ENCODE measurements at regions not wholly inside any gene's neighbourhood (a gene's known extent, or its start where the extent isn't known, plus 50 kb on each side); places are given as distances from the start of the nearest gene placed in this dataset.
"Not testable (repeated sequence)": the region's sequence is repeated elsewhere in the genome, so short reads cannot be mapped to it uniquely, and the experiment has no call there.

DNA sequence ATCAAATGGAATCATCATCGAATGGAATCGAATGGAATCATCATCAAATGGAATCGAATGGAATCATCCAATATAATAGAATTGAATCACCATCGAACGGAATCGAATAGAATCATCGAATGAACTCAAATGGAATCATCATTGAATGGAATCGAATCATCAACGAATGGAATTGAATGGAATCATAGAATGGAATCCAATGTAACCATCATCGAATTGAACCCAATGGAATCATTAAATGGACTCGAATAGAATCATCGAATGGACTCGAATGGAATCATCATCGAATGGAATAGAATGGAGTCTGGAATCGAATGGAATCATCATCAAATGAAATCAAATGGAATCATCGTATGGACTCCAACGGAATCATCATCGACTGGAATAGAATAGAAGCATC, 227.0 kb downstream of the SHCBP1 start:
- H3K9me3 Mint-ChIP-seq; H3K4me3 Mint-ChIP-seq; H3K27ac Mint-ChIP-seq; H3K4me1 Mint-ChIP-seq (ENCODE audit: low read depth); H3K36me3 Mint-ChIP-seq (ENCODE audit: low read depth); intact Hi-C loops (cut with micrococcal nuclease); H3K27me3 Mint-ChIP-seq: not testable (repeated sequence)

DNA sequence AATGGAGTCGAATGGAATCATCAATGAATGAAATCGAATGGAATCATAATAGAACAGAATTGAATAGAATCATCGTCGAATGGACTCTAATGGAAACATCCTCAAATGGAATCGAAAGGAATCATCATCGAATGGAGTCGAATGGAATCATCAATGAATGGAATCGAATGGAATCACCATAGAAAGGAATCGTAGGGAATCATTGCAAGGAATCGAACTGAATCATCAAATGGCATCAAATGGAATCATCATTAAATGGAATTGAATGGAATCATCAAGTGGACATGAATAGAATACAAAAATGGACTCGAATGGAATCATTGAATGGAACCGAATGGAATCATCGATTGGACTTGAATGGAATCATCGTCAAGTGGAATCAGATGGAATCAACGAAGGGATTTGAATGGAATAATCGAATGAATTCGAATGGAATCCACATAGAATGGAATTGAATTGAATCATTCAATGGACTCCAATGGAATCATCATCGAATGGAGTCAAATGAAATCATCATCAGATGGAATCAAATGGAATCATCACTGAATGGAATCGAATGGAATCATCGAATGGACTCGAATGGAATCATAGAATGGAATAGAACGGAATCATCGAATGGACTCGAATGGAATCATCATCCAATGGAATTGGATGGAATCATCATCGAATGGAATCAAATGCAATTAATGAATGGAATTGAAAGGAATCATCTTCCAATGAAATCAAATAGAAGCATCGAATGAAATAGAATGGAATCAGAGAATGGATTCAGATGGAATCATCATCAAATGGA, 228.1 kb downstream of the SHCBP1 start:
- H3K4me3 Mint-ChIP-seq; H3K27ac Mint-ChIP-seq; H3K4me1 Mint-ChIP-seq (ENCODE audit: low read depth); H3K27me3 Mint-ChIP-seq; H3K9me3 Mint-ChIP-seq; H3K36me3 Mint-ChIP-seq (ENCODE audit: low read depth); intact Hi-C loops (cut with micrococcal nuclease): not testable (repeated sequence)

DNA sequence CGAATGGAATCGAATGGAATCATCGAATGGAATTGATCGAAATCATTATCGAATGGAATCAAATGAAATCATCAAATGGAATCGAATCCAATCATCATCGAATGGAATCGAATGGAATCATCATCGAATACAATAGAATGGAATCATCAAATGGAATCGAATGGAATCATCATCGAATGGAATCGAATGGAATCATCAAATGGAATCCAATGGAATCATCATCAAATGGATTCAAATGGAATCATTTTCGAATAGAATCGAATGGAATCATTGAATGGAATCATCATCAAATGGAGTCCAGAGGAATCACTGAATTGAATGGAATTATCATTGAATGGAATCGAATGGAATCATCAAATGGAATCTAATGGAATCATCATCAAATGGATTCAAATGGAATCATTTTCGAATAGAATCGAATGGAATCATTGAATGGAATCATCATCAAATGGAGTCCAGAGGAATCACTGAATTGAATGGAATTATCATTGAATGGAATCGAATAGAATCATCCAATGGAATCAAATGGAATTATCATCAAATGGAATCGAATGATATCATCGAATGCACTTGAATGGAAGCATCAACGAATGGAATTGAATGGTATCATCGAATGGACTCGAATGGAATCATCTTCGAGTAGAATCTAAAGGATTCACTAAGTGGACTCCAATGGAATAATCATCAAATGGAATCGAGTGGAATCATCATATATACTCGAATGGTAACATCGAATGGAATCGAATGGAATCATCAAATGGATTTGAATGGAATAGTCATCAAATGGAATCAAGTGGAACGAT, 230.3 kb downstream of the SHCBP1 start:
- H3K27ac Mint-ChIP-seq; H3K4me3 Mint-ChIP-seq; H3K9me3 Mint-ChIP-seq; intact Hi-C loops (cut with micrococcal nuclease); H3K4me1 Mint-ChIP-seq (ENCODE audit: low read depth); H3K36me3 Mint-ChIP-seq (ENCODE audit: low read depth); H3K27me3 Mint-ChIP-seq: not testable (repeated sequence)

DNA sequence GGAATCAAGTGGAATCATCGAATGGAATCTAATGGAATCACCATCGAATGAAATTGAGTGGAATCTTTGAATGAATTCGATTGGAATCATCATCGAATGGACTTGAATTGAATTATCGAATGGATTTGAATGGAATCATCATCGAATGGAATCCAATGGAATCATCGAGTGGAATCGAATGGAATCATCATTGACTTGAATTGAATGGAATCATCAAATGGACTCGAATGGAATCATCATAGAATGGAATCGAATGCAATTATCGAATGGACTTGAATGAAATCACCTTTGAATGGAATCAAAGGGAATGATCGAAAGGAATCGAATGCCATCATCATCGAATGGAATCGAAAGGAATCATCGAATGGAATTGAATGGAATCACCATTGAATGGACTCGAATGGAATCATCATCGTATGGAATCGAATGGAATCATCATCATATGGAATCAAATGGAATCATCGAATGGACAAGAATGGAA, 231.6 kb downstream of the SHCBP1 start:
- H3K9me3 Mint-ChIP-seq; H3K27me3 Mint-ChIP-seq; H3K4me3 Mint-ChIP-seq; H3K4me1 Mint-ChIP-seq (ENCODE audit: low read depth); H3K36me3 Mint-ChIP-seq (ENCODE audit: low read depth); H3K27ac Mint-ChIP-seq; intact Hi-C loops (cut with micrococcal nuclease): not testable (repeated sequence)

DNA sequence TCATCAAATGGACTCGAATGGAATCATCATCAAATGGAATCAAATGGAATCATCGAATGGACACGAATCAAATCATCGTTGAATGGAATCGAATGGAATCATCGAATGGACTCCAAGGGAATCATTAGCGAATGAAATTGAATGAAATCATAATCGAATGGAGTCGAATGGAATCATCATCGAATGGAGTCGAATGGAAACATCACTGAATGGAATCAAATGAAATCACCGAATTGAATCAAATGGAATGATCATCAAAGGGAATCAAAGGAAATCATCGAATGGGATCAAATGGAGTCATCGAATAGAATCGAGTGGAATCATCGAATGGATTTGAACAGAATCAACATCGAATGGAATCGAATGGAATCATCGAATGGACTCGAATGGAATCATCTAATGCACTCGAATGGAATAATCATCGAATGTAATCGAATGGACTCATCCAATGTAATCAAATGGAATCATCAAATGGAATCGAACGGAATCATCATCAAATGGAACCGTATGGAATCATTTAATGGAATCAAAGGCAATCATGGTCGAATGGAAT, 232.2 kb downstream of the SHCBP1 start:
- H3K27me3 Mint-ChIP-seq; H3K36me3 Mint-ChIP-seq (ENCODE audit: low read depth); H3K9me3 Mint-ChIP-seq; H3K4me3 Mint-ChIP-seq; intact Hi-C loops (cut with micrococcal nuclease); H3K4me1 Mint-ChIP-seq (ENCODE audit: low read depth); H3K27ac Mint-ChIP-seq: not testable (repeated sequence)

DNA sequence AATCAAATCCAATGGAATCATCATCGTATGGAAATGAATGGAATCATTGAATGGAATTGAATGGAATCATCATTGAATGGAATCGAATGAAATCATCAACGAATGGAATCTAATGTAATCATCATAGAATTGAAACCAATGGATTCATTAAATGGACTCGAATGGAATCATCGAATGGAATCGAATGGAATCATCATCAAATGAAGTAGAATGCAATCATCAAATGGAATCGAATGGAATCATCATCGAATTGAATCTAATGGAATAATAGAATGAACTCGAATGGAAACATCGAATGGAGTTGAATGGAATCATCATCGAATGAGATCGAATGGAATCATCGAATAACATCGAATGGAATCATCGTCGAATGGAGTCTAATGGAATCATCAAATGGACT, 232.8 kb downstream of the SHCBP1 start:
- H3K4me1 Mint-ChIP-seq (ENCODE audit: low read depth); H3K27me3 Mint-ChIP-seq; H3K36me3 Mint-ChIP-seq (ENCODE audit: low read depth); H3K4me3 Mint-ChIP-seq; H3K9me3 Mint-ChIP-seq; H3K27ac Mint-ChIP-seq; intact Hi-C loops (cut with micrococcal nuclease): not testable (repeated sequence)

DNA sequence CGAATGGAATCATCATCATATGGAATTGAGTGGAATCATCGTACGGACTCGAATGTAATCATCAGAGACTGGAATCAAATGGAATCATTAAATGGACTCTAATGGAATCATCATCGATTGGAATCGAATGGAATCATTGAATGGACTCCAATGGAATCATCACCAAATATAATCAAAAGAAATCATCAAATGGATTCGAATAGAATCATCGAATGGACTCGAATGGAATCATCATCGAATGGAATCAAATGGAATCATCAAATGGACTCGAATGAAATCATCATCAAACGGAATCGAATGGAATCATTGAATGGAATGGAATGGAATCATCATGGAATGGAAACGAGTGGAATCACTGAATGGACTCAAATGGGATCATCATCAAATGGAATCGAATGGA, 233.5 kb downstream of the SHCBP1 start:
- H3K4me1 Mint-ChIP-seq (ENCODE audit: low read depth); H3K27me3 Mint-ChIP-seq; H3K36me3 Mint-ChIP-seq (ENCODE audit: low read depth); H3K27ac Mint-ChIP-seq; intact Hi-C loops (cut with micrococcal nuclease); H3K4me3 Mint-ChIP-seq; H3K9me3 Mint-ChIP-seq: not testable (repeated sequence)

DNA sequence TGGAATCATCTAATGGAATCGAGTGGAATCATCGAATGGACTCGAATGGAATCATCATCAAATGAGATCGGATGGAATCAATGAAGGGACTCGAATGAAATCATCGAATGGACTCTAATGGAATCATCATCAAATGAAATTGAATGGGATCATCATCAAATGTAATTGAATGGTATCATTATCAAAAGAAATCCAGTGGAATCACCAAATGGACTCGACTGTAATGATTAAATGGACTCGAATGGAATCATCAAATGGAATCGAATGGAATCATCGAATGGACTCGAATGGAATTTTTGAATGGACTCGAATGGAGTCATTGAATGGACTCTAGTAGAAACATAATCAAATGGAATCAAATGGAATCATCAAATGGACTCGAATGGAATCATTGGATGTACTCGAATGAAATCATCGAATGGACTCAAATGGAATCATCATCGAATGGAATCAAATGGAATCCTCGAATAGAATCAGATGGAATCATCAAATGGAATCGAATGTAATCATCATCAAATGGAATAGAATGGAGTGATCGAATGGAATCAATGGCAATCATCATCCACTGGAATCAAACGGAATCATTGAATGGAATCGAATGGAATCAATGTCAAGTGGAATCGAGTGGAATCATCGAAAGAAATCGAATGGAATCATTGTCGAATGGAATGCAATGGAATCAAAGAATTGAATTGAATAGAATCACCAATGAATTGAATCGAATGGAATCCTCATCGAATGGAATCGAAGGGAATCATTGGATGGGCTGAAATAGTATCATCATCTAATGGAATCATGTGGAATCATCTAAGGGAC, 234.2 kb downstream of the SHCBP1 start:
- not testable (repeated sequence) for H3K27me3 Mint-ChIP-seq; H3K4me1 Mint-ChIP-seq (ENCODE audit: low read depth); H3K27ac Mint-ChIP-seq

DNA sequence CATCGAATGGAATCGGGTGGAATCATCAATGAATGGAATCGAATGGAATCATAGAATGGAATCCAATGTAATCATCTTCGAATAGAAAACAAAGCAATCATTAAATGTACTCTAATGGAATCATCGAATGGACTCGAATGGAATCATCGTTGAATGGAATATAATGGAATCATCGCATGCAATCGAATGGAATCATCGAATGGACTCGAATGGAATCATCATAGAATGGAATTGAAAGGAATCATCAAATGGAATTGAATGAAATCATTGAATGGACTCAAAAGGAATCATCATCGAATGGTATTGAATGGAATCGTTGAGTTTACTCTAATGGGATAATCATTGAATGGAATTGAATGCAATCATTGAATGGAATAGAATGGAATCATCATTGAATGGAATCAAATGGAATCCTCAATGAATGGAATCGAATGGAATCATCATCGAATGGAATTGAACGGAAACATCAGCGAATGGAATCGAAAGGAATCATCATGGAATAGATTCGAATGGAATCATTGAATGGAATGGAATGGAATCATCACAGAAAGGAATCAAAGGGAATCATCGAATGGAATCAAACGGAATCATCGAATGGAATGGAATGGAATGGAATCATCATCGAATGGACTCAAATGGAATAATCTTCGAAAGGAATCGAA, 234.9 kb downstream of the SHCBP1 start:
- intact Hi-C loops (cut with micrococcal nuclease); H3K36me3 Mint-ChIP-seq (ENCODE audit: low read depth); H3K27me3 Mint-ChIP-seq; H3K4me3 Mint-ChIP-seq; H3K9me3 Mint-ChIP-seq; H3K27ac Mint-ChIP-seq; H3K4me1 Mint-ChIP-seq (ENCODE audit: low read depth): not testable (repeated sequence)

More for the DNA sequence above, 234.2 kb downstream of the SHCBP1 start:
- H3K4me3 Mint-ChIP-seq; H3K9me3 Mint-ChIP-seq; H3K36me3 Mint-ChIP-seq (ENCODE audit: low read depth); intact Hi-C loops (cut with micrococcal nuclease): not testable (repeated sequence)

DNA sequence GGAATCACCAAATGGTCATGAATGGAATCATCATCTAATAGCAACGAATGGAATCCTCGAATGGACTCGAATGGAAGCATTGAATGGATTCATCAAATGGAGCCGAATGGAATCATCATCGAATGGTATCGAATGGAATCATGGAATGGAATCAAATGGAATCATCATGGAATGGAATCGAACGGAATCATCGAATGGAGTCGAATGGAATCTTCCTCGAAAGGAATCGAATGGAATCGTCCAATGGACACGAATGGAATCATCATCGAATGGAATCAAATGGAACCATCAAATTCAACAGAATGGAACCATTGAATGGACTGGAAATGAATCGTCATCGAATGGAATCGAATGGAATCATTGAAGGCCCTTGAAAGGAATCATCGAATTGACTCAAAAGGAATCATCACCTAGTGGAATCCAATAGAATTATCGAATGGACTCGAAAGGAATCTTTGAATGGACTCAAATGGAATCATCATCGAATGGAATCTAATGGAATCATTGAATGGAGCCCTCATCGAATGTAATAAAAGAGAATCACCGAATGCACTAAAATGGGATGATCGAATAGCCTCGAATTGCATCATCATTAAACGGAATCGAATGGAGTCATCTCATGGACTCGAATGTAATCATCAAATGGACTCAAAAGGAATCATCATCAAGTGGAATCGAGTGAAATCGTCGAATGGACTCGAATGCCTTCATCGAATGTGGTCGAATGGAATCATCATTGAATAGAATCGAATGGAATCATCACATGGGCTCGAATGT, 236.7 kb downstream of the SHCBP1 start:
- intact Hi-C loops (cut with micrococcal nuclease) = not testable (repeated sequence)

DNA sequence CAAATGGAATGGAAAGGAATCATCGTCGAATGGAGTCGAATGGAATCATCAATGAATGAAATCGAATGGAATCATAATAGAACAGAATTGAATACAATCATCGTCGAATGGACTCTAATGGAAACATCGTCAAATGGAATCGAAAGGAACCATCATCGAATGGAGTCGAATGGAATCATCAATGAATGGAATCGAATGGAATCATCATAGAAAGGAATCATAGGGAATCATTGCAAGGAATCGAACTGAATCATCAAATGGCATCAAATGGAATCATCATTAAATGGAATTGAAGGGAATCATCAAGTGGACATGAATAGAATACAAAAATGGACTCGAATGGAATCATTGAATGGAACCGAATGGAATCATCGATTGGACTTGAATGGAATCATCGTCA, 237.6 kb downstream of the SHCBP1 start:
- H3K4me1 Mint-ChIP-seq (ENCODE audit: low read depth); H3K4me3 Mint-ChIP-seq; H3K27ac Mint-ChIP-seq; H3K36me3 Mint-ChIP-seq (ENCODE audit: low read depth); H3K9me3 Mint-ChIP-seq; H3K27me3 Mint-ChIP-seq; intact Hi-C loops (cut with micrococcal nuclease): not testable (repeated sequence)

More for the DNA sequence above, 236.7 kb downstream of the SHCBP1 start:
- not testable (repeated sequence) for H3K27ac Mint-ChIP-seq; H3K9me3 Mint-ChIP-seq; H3K4me3 Mint-ChIP-seq; H3K36me3 Mint-ChIP-seq (ENCODE audit: low read depth); H3K27me3 Mint-ChIP-seq; H3K4me1 Mint-ChIP-seq (ENCODE audit: low read depth)

DNA sequence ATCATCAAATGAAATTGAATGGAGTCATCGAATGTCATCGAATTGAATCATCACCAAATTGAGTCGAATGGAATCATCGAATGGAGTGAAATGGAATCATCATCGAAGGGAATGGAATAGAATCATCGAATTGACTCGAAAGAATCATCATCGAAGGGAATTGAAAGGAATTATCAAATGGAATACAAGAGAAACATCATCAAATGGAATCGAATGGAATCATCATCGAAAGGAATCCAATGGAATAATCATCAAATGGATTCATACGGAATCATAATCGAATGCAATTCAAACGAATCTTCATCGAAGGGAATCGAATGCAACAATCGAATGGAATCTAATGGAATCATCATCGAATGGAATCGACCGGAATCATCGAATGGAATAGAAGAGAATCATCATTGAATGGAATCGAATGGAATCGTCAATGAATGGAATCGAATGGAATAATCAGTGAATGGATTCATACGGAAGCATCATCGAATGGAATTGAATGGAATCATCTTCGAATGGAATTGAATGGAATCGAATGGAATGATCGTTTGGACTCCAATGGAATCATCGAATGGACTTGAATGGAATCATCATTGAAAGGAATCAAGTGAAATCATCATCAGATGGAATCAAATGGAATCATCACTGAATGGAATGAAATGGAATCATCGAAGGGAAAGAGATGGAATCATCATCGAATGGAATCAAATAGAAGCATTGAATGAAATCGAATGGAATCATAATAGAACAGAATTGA, 238.2 kb downstream of the SHCBP1 start:
- H3K4me1 Mint-ChIP-seq (ENCODE audit: low read depth); intact Hi-C loops (cut with micrococcal nuclease); H3K27me3 Mint-ChIP-seq: not testable (repeated sequence)

More for the DNA sequence above, 238.2 kb downstream of the SHCBP1 start:
- H3K9me3 Mint-ChIP-seq; H3K27ac Mint-ChIP-seq; H3K36me3 Mint-ChIP-seq (ENCODE audit: low read depth); H3K4me3 Mint-ChIP-seq: not testable (repeated sequence)
